ENCODE measurements at regions not wholly inside any gene's neighbourhood (a gene's known extent, or its start where the extent isn't known, plus 50 kb on each side); places are given as distances from the start of the nearest gene placed in this dataset.

GRCh38 chr12:124648710-124649384 is 81.4 kb upstream of the NCOR2 start:
- CTCF ChIA-PET = no interaction called here
- Mint-ChIP-seq H3K9me3 (peaks cover 29% of the 10 kb centered on the region), H3K27ac (no peak overlapping the region), H3K27me3 (ENCODE audit: low read depth) (peaks cover 6% of the 10 kb centered on the region), H3K4me1 (peaks cover 20% of the 10 kb centered on the region), H3K4me3 (no peak overlapping the region), H3K36me3 (peaks cover 21% of the 10 kb centered on the region)
- no peak for TF ChIP-seq ZNF232 (CRISPR knock-in tag; IDR thresholded peaks at IDR 0.05)
- TF ChIP-seq NR3C1 (CRISPR knock-in tag; conservative IDR thresholded peaks at IDR 0.05; ENCODE audit: low read depth) = no peak
- TF ChIP-seq, protein P1, sequence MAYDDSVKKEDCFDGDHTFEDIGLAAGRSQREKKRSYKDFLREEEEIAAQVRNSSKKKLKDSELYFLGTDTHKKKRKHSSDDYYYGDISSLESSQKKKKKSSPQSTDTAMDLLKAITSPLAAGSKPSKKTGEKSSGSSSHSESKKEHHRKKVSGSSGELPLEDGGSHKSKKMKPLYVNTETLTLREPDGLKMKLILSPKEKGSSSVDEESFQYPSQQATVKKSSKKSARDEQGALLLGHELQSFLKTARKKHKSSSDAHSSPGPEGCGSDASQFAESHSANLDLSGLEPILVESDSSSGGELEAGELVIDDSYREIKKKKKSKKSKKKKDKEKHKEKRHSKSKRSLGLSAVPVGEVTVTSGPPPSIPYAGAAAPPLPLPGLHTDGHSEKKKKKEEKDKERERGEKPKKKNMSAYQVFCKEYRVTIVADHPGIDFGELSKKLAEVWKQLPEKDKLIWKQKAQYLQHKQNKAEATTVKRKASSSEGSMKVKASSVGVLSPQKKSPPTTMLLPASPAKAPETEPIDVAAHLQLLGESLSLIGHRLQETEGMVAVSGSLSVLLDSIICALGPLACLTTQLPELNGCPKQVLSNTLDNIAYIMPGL (CRISPR knock-in tag; IDR thresholded peaks at IDR 0.05) = no peak
- TF ChIP-seq MYBL2 (CRISPR knock-in tag; IDR thresholded peaks at IDR 0.05) = no peak
- TF ChIP-seq GTF2I (CRISPR knock-in tag; conservative IDR thresholded peaks at IDR 0.05) = no peak
- TF ChIP-seq, protein P2, sequence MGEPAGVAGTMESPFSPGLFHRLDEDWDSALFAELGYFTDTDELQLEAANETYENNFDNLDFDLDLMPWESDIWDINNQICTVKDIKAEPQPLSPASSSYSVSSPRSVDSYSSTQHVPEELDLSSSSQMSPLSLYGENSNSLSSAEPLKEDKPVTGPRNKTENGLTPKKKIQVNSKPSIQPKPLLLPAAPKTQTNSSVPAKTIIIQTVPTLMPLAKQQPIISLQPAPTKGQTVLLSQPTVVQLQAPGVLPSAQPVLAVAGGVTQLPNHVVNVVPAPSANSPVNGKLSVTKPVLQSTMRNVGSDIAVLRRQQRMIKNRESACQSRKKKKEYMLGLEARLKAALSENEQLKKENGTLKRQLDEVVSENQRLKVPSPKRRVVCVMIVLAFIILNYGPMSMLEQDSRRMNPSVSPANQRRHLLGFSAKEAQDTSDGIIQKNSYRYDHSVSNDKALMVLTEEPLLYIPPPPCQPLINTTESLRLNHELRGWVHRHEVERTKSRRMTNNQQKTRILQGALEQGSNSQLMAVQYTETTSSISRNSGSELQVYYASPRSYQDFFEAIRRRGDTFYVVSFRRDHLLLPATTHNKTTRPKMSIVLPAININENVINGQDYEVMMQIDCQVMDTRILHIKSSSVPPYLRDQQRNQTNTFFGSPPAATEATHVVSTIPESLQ (CRISPR knock-in tag; IDR thresholded peaks at IDR 0.05) = no peak
- no peak for TF ChIP-seq ZNF219 (CRISPR knock-in tag; IDR thresholded peaks at IDR 0.05; ENCODE audit: borderline replicate concordance)
- no peak for TF ChIP-seq ETV6 (CRISPR knock-in tag; IDR thresholded peaks at IDR 0.05)
- TF ChIP-seq, protein P3, sequence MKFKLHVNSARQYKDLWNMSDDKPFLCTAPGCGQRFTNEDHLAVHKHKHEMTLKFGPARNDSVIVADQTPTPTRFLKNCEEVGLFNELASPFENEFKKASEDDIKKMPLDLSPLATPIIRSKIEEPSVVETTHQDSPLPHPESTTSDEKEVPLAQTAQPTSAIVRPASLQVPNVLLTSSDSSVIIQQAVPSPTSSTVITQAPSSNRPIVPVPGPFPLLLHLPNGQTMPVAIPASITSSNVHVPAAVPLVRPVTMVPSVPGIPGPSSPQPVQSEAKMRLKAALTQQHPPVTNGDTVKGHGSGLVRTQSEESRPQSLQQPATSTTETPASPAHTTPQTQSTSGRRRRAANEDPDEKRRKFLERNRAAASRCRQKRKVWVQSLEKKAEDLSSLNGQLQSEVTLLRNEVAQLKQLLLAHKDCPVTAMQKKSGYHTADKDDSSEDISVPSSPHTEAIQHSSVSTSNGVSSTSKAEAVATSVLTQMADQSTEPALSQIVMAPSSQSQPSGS (CRISPR knock-in tag; IDR thresholded peaks at IDR 0.05; ENCODE audit: borderline replicate concordance, low read depth) = no peak
- TF ChIP-seq KAT7 (CRISPR knock-in tag; IDR thresholded peaks at IDR 0.05; ENCODE audit: borderline replicate concordance) = no peak
- no peak for TF ChIP-seq MXD4 (CRISPR knock-in tag; IDR thresholded peaks at IDR 0.05; ENCODE audit: borderline replicate concordance)
- no peak for TF ChIP-seq ZNF512 (CRISPR knock-in tag; IDR thresholded peaks at IDR 0.05; ENCODE audit: borderline replicate concordance)
- TF ChIP-seq FOXP1 (CRISPR knock-in tag; IDR thresholded peaks at IDR 0.05; ENCODE audit: borderline replicate concordance) = no peak
- ATAC-seq (no peak), DNase-seq (ENCODE audit: low spot score) (no peak)
- POLR2A ChIA-PET = no interaction called here

DNA sequence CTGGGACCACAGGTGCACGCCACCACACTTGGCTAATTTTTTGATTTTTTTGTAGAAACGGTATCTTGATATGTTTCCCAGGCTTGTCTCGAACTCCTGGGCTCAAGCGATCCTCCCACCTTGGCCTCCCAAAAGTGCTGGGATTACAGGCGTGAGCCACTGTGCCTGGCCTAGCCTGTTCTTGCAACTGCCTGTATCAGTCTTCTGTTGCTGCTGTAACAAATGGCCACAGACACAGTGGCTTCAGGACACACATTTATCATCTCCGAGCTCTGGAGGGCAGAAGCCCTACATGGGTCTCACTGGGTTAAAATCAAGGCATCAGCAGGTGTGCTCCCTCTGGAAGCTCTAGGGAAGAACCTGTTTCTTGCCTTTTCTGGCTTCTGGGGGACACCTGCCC is 79.9 kb upstream of the NCOR2 start:
- ChIA-PET CTCF (no interaction called here), POLR2A (interaction anchor here (0.6 kb wide), 1 partner anchor 389 kb away, joined by 3 read pairs; no protein-coding TSS in a partner anchor)
- no peak for ATAC-seq
- no peak for TF ChIP-seq ELF4 (CRISPR knock-in tag; IDR thresholded peaks at IDR 0.05; ENCODE audit: low read depth)
- TF ChIP-seq ZNF281 (CRISPR knock-in tag; IDR thresholded peaks at IDR 0.05) = no peak
- no peak for TF ChIP-seq CBFB (CRISPR knock-in tag; IDR thresholded peaks at IDR 0.05; ENCODE audit: low read depth)
- no peak for TF ChIP-seq ZNF671 (CRISPR knock-in tag; IDR thresholded peaks at IDR 0.05)
- no peak for TF ChIP-seq CREB1 (CRISPR knock-in tag; IDR thresholded peaks at IDR 0.05)
- TF ChIP-seq ZNF423 (CRISPR knock-in tag; IDR thresholded peaks at IDR 0.05) = no peak
- TF ChIP-seq, protein P4, sequence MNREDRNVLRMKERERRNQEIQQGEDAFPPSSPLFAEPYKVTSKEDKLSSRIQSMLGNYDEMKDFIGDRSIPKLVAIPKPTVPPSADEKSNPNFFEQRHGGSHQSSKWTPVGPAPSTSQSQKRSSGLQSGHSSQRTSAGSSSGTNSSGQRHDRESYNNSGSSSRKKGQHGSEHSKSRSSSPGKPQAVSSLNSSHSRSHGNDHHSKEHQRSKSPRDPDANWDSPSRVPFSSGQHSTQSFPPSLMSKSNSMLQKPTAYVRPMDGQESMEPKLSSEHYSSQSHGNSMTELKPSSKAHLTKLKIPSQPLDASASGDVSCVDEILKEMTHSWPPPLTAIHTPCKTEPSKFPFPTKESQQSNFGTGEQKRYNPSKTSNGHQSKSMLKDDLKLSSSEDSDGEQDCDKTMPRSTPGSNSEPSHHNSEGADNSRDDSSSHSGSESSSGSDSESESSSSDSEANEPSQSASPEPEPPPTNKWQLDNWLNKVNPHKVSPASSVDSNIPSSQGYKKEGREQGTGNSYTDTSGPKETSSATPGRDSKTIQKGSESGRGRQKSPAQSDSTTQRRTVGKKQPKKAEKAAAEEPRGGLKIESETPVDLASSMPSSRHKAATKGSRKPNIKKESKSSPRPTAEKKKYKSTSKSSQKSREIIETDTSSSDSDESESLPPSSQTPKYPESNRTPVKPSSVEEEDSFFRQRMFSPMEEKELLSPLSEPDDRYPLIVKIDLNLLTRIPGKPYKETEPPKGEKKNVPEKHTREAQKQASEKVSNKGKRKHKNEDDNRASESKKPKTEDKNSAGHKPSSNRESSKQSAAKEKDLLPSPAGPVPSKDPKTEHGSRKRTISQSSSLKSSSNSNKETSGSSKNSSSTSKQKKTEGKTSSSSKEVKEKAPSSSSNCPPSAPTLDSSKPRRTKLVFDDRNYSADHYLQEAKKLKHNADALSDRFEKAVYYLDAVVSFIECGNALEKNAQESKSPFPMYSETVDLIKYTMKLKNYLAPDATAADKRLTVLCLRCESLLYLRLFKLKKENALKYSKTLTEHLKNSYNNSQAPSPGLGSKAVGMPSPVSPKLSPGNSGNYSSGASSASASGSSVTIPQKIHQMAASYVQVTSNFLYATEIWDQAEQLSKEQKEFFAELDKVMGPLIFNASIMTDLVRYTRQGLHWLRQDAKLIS (CRISPR knock-in tag; IDR thresholded peaks at IDR 0.05; ENCODE audit: borderline replicate concordance) = no peak
- TF ChIP-seq PRRX2 (CRISPR knock-in tag; IDR thresholded peaks at IDR 0.05) = no peak

More for the DNA sequence above, 79.9 kb upstream of the NCOR2 start:
- Mint-ChIP-seq H3K27me3 (ENCODE audit: low read depth) (peaks cover 6% of the 10 kb centered on the region), H3K9me3 (peaks cover 29% of the 10 kb centered on the region), H3K36me3 (peaks cover 21% of the 10 kb centered on the region), H3K4me3 (no peak overlapping the region), H3K4me1 (peaks cover 16% of the 10 kb centered on the region), H3K27ac (no peak overlapping the region)
- DNase-seq (ENCODE audit: low spot score) = no peak

Measured in WTC11 (cell line).